ENCODE measurements at regions not wholly inside any gene's neighbourhood (a gene's known extent, or its start where the extent isn't known, plus 50 kb on each side); places are given as distances from the start of the nearest gene placed in this dataset.

GRCh38 chr15:85307687-85308045 is 72.7 kb upstream of the AKAP13 start:
- DNase-seq (ENCODE audit: low spot score) = no peak

DNA sequence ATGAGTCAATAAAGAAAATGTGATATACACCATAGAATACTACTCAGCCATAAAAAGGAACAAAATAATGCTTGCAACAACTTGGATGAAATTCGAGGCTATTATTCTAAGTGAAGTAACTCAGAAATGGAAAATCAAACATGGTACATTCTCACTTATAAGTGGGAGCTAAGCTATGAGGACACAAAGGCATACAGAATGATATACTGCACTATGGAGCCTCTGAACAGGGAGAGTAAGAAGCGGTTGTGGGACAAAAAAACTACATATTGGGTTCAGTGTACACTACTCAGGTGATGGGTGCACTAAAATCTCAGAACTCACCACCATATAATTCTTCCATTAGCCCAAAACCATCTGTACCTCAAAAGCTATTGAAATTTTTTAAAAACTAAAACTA is 68.8 kb upstream of the AKAP13 start:
- DNase-seq (ENCODE audit: low spot score) = no peak

GRCh38 chr15:85312486-85312885 is 67.9 kb upstream of the AKAP13 start:
- no peak for DNase-seq (ENCODE audit: low spot score)

DNA sequence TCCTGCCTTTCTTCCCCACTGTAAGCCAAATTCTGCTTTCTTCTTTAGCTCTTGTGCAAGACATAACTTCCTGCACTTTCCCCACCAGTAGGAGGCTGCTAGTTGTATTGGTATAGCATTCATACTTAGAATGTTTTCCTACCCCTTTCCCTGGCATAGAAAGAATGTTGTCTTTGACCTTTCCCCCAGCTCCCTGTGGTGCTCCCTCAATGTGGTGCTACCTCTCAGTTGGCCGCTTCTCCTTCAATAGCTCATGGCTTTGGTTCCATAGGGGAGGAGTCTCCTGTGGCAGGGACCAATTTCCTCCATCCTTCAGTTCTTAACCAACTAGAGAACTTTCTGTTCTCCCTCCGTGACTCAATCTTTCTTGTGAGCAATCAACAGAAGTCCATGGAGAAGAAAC is 67.5 kb upstream of the AKAP13 start:
- peak; percentile 14 for DNase-seq (ENCODE audit: low spot score)

GRCh38 chr15:85313339-85313738 is 67.1 kb upstream of the AKAP13 start:
- peak; percentile 19 for DNase-seq (ENCODE audit: low spot score)

GRCh38 chr15:85314146-85314545 is 66.3 kb upstream of the AKAP13 start:
- DNase-seq (ENCODE audit: low spot score) = no peak

DNA sequence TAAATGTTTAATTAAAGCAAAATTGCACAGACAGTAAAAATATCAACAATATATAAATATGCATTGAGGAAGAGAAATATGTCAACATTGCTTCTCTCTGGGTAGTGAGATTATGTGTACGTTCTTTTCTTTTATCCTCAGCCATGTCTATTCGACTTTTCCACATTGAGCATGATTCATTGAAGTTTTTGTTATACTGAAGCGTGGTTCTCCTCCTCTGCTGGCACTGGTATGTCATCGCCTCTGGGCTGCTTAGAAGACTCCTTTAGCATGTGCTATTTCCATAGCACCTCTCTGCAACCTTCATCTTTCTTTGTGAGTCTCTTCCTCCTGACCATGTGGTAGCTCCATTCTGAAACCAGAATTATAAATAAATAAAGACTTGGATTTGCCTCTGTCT is 65.8 kb upstream of the AKAP13 start:
- DNase-seq (ENCODE audit: low spot score) = peak; percentile 12

GRCh38 chr15:85316244-85316934 is 64.0 kb upstream of the AKAP13 start:
- peak; percentile 38 for DNase-seq (ENCODE audit: low spot score)

GRCh38 chr15:85318048-85318731 is 62.2 kb upstream of the AKAP13 start:
- DNase-seq (ENCODE audit: low spot score) = peak; percentile 89

- no peak for DNase-seq (ENCODE audit: low spot score)
Measured at GRCh38 chr15:85318732-85319076, 61.7 kb upstream of the AKAP13 start.

DNA sequence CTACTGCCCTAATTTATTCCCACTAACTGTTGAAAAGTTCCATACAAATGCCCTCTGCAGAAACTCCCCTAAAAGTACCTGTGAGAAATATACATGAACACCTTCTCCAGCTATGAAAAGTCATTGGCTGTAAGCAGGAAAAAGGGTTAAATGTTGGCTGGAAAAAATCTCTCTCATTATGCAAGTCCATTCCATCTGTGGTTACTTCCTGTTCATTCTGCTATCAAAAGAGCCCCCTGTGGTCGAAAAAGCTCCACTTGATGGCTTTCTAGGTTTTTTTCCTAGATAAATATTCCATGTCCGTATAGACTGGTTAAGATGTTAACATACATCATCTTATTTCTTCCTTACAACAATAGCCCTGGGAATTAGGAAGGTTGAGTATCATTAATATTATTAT is 56.2 kb upstream of the AKAP13 start:
- no peak for DNase-seq (ENCODE audit: low spot score)

DNA sequence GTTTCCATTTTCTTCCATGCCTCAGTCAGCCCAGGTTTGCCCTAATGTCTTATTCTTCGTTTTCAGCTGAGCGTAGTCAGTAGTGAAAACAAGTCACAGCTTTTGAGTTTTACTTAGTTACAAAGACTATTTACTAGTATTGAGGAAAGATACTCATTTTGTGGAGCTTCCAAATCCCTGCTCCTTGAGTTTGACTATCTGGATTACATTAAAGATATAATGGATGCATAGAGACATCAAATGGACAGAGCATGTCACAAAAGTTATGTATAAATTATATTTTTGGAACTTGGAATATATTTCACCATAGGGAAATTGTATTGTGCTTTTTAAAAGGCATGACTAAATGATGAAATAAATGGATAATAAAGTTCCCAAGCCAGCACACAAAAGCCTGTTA is 54.6 kb upstream of the AKAP13 start:
- DNase-seq (ENCODE audit: low spot score) = no peak

DNA sequence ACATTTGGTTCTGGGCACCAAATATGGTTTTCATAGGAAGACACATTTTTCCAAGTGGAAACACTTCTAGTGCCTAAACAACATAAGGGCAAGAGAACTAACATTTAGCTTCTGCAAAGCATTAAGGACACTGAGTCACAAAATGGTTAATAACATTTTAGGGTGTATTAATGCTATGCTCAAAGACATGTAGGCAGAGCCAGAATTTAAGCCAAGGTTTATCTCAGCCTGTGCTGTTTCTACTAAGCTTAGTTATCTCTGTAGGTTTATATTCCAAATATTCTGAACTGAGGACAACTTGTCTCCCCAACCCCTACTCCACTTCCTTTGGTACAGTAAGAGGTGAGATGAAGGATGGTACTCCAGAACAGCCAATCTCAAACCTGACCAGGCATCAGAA is 54.1 kb upstream of the AKAP13 start:
- DNase-seq (ENCODE audit: low spot score) = no peak

DNA sequence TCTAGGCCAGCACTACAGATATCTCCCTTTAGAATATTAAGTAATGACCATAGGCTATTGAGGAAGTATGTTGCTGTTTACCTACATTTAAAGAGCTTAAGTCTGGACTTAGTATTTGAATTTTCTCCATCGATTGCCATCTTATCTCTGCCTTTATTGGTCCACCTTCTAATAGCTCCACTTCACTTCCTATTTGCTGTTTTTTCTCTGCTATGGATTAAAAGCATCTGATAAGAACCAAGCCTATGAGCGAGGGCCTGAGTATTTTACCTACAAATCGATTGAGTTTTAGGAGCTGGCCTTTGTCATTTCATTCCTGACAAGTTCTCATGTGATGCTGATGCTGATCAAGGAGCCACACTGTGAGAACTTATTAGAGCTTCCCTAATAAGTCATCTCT is 52.6 kb upstream of the AKAP13 start:
- no peak for DNase-seq (ENCODE audit: low spot score)

DNA sequence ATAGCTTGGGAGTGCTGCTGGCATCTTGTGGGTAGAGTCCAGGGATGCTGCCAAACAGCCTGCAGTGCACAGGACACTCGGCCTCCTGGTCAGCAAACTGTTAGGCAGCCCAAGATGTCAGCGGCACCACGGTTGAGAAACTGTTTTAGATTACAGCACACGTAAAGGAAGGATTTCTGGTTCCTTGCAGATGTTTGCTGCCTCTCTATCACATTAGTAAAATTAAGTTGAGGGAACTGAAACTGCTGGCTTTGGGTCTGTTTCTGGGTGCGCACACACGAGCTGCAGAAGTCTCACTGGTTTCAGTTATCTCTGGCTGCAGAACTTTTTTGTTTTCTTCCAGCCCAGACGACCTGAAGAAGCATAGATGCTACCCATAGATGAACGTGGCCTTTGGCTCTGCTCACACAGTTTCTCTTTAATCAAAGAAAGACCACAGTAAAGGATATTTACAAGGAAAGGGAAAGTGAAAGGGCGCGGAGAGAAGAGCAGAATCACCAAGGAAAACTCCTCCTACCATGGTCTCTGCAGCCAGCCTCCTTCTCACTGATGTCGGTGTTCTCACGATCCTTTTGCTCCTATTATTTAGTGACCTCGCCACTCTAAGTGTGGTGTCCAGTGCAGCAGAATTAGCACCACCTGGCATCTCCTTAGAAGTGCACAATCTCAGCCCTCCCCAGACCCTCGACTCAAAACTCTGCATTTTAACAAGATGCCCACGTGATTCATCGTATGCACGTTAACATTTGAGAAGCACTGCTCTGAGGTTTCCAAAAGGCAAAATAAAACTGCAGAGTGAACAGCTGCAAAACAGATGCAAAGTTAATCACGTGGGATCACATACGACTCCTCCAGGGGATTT is 50.6 kb upstream of the AKAP13 start:
- peak; percentile 51 for DNase-seq (ENCODE audit: low spot score)
